HCT116 (cell line): ENCODE measurements at regions not wholly inside any gene's neighbourhood (a gene's known extent, or its start where the extent isn't known, plus 50 kb on each side); places are given as distances from the start of the nearest gene placed in this dataset.

Experiments used
- ATAC-seq: fragments of 200-7000 bp; cut with Tn5 transposase; 2 replicates; pipeline ENCODE4 v1.9.1; 2020; ENCODE audit warnings: mild to moderate bottlenecking, moderate library complexity
- BruUV-seq: library from RNA; stranded (reverse); fragments of 400-500 nt; replicated peaks from 2 replicates; lab custom pipeline; 2021; lab: Mats Ljungman, UMichigan
- CTCF ChIA-PET: fragments of 300-600 bp; sonication (Branson Sonifier 250); formaldehyde crosslinking; loops from one replicate; lab custom pipeline; 2021; ENCODE audit warnings: antibody characterized with exemption; lab: Charles Lee
- POLR2A ChIA-PET: fragments of 300-600, 350-600 bp; sonication (Branson Sonifier 250); formaldehyde crosslinking; loops from one replicate; lab custom pipeline; 2021; ENCODE audit warnings: antibody characterized with exemption; lab: Charles Lee
- RAD21 ChIA-PET, 2 experiments: fragments of 300-600 bp; sonication (Branson Sonifier 250); formaldehyde crosslinking; loops; one replicate each; lab custom pipeline; 2023; ENCODE audit warnings: low total read pairs in 2 of 2; ENCODE audit not compliant: uncharacterized antibody in 2 of 2, unreplicated experiment in 2 of 2, low non-redundant PET in 1 of 2; lab: Charles Lee
- DNase-seq: peaks from one replicate; pipeline ENCODE4 v3.0.0-alpha.2; 2010; ENCODE audit warnings: low read depth, low spot score
- H2AFZ ChIP-seq: fragments of 200-600 bp; shearing (Covaris generic), sonication (generic); 2 replicates; pipeline ENCODE4 v1.6.1; 2017; ENCODE audit warnings: low read depth, mixed run types, mixed read lengths, antibody characterized with exemption, low read length; ENCODE audit not compliant: poor library complexity, severe bottlenecking
- H3K27ac ChIP-seq: 2 replicates; pipeline ENCODE4 v1.5.1; 2012; ENCODE audit warnings: low read depth, low read length
- H3K27me3 ChIP-seq: fragments of 200-600 bp; sonication (generic); 2 replicates; pipeline ENCODE4 v1.6.1; 2016; ENCODE audit warnings: mixed run types, low read length, mixed read lengths; ENCODE audit not compliant: insufficient read depth
- H3K36me3 ChIP-seq, 2 experiments: fragments of 200-500 bp in 1 of 2; fragments of 200-600 bp in 1 of 2; sonication (Bioruptor generic) in 1 of 2; sonication (generic) in 1 of 2; 2 replicates each; pipeline versions ENCODE4 v1.5.1 to v1.6.1; 2014 to 2016; ENCODE audit warnings: low read length in 2 of 2, inconsistent platforms in 1 of 2, mixed read lengths in 1 of 2, mixed run types in 1 of 2; ENCODE audit not compliant: insufficient read depth in 2 of 2, control insufficient read depth in 1 of 2
- H3K4me1 ChIP-seq, 2 experiments: fragments of 200-600 bp in 1 of 2; sonication (generic) in 1 of 2; 2 replicates each; pipeline versions ENCODE4 v1.5.1 to v1.6.1; 2012 to 2017; ENCODE audit warnings: low read length in 2 of 2, inconsistent platforms in 1 of 2, mild to moderate bottlenecking in 1 of 2, mixed read lengths in 1 of 2, mixed run types in 1 of 2, moderate library complexity in 1 of 2; ENCODE audit not compliant: insufficient read depth in 2 of 2, control insufficient read depth in 1 of 2
- H3K4me2 ChIP-seq: fragments of 200-600 bp; sonication (generic); 2 replicates; pipeline ENCODE4 v1.6.1; 2017; ENCODE audit warnings: mixed run types, low read length, mixed read lengths
- H3K4me3 ChIP-seq, 2 experiments: fragments of 200-600 bp in 1 of 2; sonication (generic) in 1 of 2; replicated peaks in 1 of 2; 2 replicates each; pipeline ENCODE4 v1.5.1; 2011 to 2016; ENCODE audit warnings: low read length in 2 of 2, control low read depth in 1 of 2, low read depth in 1 of 2, mild to moderate bottlenecking in 1 of 2, mixed read lengths in 1 of 2, mixed run types in 1 of 2
- H3K79me2 ChIP-seq: fragments of 200-600 bp; sonication (generic); 2 replicates; pipeline ENCODE4 v1.6.1; 2017; ENCODE audit warnings: mild to moderate bottlenecking, mixed run types, low read length, moderate library complexity, mixed read lengths; ENCODE audit not compliant: insufficient read depth
- H3K9ac ChIP-seq: fragments of 200-600 bp; sonication (generic); 2 replicates; pipeline ENCODE4 v1.6.1; 2016; ENCODE audit warnings: low read length, mixed read lengths
- H3K9me2 ChIP-seq: fragments of 200-600 bp; sonication (generic), shearing (Covaris generic); 2 replicates; pipeline ENCODE4 v1.6.1; 2017; ENCODE audit warnings: mixed run types, mild to moderate bottlenecking, moderate library complexity; ENCODE audit not compliant: insufficient read depth
- H3K9me3 ChIP-seq, 2 experiments: fragments of 200-500 bp in 1 of 2; fragments of 200-600 bp in 1 of 2; sonication (Bioruptor generic) in 1 of 2; sonication (generic) in 1 of 2; 2 replicates each; pipeline ENCODE4 v1.6.1; 2014 to 2017; ENCODE audit warnings: low read length in 2 of 2, mixed read lengths in 2 of 2, inconsistent platforms in 1 of 2, low read depth in 1 of 2, mild to moderate bottlenecking in 1 of 2, mixed run types in 1 of 2, moderate library complexity in 1 of 2; ENCODE audit not compliant: control insufficient read depth in 1 of 2, insufficient read depth in 1 of 2
- H4K20me1 ChIP-seq: fragments of 200-600 bp; sonication (generic), shearing (Covaris generic); 2 replicates; pipeline ENCODE4 v1.6.1; 2017; ENCODE audit warnings: mixed run types, mild to moderate bottlenecking, moderate library complexity; ENCODE audit not compliant: insufficient read depth
- CEBPB ChIP-seq: IDR thresholded peaks from 2 replicates; pipeline ENCODE4 v1.6.1; 2012; ENCODE audit warnings: low read depth
- CTCF ChIP-seq, 3 experiments: fragments of 200-600 bp in 1 of 3; sonication (generic) in 1 of 3; IDR thresholded peaks in 2 of 3; conservative IDR thresholded peaks in 1 of 3; 2 replicates each; pipeline ENCODE4 v1.5.1; 2012 to 2017; ENCODE audit warnings: low read depth in 2 of 3, low read length in 2 of 3, antibody characterized with exemption in 1 of 3, borderline replicate concordance in 1 of 3, control low read depth in 1 of 3, mild to moderate bottlenecking in 1 of 3, mixed read lengths in 1 of 3, mixed run types in 1 of 3, moderate library complexity in 1 of 3; ENCODE audit not compliant: insufficient read depth in 1 of 3
- EZH2 ChIP-seq: fragments of 200-600 bp; sonication (generic); IDR thresholded peaks from 2 replicates; pipeline ENCODE4 v1.6.1; 2017; ENCODE audit warnings: antibody characterized with exemption, mixed run types
- FOSL1 ChIP-seq: IDR thresholded peaks from 2 replicates; pipeline ENCODE4 v1.6.1; 2012; ENCODE audit warnings: low read depth
- JUND ChIP-seq: IDR thresholded peaks from 2 replicates; pipeline ENCODE4 v1.6.1; 2012
- MAX ChIP-seq: IDR thresholded peaks from 2 replicates; pipeline ENCODE4 v1.6.1; 2012
- POLR2A ChIP-seq: IDR thresholded peaks from 2 replicates; pipeline ENCODE4 v1.7.0; 2011; ENCODE audit warnings: borderline replicate concordance; ENCODE audit not compliant: insufficient read depth, insufficient read length; ENCODE audit errors: extremely low read depth
- SIN3A ChIP-seq: IDR thresholded peaks from 2 replicates; pipeline ENCODE4 v1.6.1; 2012; ENCODE audit warnings: low read depth
- SP1 ChIP-seq: IDR thresholded peaks from 2 replicates; pipeline ENCODE4 v1.6.1; 2012; ENCODE audit warnings: low read depth
- YY1 ChIP-seq: IDR thresholded peaks from 2 replicates; pipeline ENCODE4 v1.6.1; 2011; ENCODE audit warnings: low read length, low read depth, moderate library complexity, mild to moderate bottlenecking; ENCODE audit not compliant: insufficient replicate concordance; ENCODE audit errors: extremely low read depth
- ZBTB33 ChIP-seq: IDR thresholded peaks from 2 replicates; pipeline ENCODE4 v1.6.1; 2011; ENCODE audit warnings: mild to moderate bottlenecking, low read length, moderate library complexity; ENCODE audit not compliant: insufficient replicate concordance; ENCODE audit errors: extremely low read depth
- ZFX ChIP-seq: fragments of 450-650 bp; IDR thresholded peaks from 2 replicates; pipeline ENCODE4 v1.6.1; 2017
- intact Hi-C: fragments of 100-400 bp; cut with micrococcal nuclease; formaldehyde crosslinking; loops from 2 replicates; pipeline ENCODE4 v1.10.0; 2022
- TF ChIP-seq, protein P1 (sequence below): IDR thresholded peaks from 2 replicates; pipeline ENCODE4 v1.6.1; 2012
- TF ChIP-seq, protein P2 (sequence below): IDR thresholded peaks from 2 replicates; pipeline ENCODE4 v1.6.1; 2012; ENCODE audit warnings: low read depth

DNA sequence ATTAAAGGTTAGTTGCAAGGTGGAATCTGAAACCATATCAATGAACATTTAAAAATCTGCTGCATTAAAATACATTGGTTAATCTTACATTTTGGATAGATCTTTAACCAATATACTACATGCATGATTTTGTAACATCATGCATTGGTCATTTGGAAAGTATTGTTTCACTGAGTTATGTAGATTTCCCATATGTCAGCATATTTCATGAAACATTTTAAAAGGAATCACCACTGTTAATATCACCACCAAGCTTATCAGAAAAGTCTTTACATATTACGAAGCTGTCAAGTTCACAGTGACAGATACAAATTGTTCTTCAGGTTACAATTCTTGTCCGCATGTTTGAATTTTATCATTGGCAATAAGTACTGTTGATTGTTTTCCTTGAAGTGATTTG, 89.9 kb upstream of the ADGRL2 start:
- Histone ChIP-seq H2AFZ (no peak overlapping the region), H3K4me1 (peaks cover 0 to 14% of the 10 kb centered on the region in 2 experiments; a peak in 2 of 4 replicates), H3K79me2 (no peaks in the 10 kb centered on the region), H3K9me3 (no peaks in the 10 kb centered on the region), H3K9ac (no peak overlapping the region), H3K4me2 (no peak overlapping the region), H3K9me2 (peaks cover 4% of the 10 kb centered on the region; the same call in 1 of the 2 replicates), H3K27me3 (no peaks in the 10 kb centered on the region), H3K27ac (no peak overlapping the region), H3K36me3 (no peaks in the 10 kb centered on the region), H4K20me1 (no peaks in the 10 kb centered on the region), H3K4me3 (no peak overlapping the region)
- DNase-seq (no peak), ATAC-seq (no peak)
- ChIA-PET CTCF (no interaction called here), RAD21 (no interaction called here), POLR2A (no interaction called here)
- intact Hi-C loops = no loop called here
- TF ChIP-seq POLR2A = no peak
- no peak for TF ChIP-seq SP1
- TF ChIP-seq, protein P1, sequence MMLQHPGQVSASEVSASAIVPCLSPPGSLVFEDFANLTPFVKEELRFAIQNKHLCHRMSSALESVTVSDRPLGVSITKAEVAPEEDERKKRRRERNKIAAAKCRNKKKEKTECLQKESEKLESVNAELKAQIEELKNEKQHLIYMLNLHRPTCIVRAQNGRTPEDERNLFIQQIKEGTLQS = no peak
- no peak for TF ChIP-seq ZBTB33
- TF ChIP-seq MAX = no peak
- TF ChIP-seq ZFX = no peak
- TF ChIP-seq FOSL1 = no peak
- TF ChIP-seq EZH2 = no peak
- TF ChIP-seq JUND = no peak
- no peak for TF ChIP-seq YY1
- no peak for TF ChIP-seq SIN3A
- TF ChIP-seq CEBPB = no peak
- TF ChIP-seq, protein P2, sequence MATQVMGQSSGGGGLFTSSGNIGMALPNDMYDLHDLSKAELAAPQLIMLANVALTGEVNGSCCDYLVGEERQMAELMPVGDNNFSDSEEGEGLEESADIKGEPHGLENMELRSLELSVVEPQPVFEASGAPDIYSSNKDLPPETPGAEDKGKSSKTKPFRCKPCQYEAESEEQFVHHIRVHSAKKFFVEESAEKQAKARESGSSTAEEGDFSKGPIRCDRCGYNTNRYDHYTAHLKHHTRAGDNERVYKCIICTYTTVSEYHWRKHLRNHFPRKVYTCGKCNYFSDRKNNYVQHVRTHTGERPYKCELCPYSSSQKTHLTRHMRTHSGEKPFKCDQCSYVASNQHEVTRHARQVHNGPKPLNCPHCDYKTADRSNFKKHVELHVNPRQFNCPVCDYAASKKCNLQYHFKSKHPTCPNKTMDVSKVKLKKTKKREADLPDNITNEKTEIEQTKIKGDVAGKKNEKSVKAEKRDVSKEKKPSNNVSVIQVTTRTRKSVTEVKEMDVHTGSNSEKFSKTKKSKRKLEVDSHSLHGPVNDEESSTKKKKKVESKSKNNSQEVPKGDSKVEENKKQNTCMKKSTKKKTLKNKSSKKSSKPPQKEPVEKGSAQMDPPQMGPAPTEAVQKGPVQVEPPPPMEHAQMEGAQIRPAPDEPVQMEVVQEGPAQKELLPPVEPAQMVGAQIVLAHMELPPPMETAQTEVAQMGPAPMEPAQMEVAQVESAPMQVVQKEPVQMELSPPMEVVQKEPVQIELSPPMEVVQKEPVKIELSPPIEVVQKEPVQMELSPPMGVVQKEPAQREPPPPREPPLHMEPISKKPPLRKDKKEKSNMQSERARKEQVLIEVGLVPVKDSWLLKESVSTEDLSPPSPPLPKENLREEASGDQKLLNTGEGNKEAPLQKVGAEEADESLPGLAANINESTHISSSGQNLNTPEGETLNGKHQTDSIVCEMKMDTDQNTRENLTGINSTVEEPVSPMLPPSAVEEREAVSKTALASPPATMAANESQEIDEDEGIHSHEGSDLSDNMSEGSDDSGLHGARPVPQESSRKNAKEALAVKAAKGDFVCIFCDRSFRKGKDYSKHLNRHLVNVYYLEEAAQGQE = no peak
- TF ChIP-seq CTCF (IDR thresholded peaks at IDR 0.05 in 2 of 3, conservative IDR thresholded peaks at IDR 0.05 in 1 of 3; ENCODE audit: borderline replicate concordance in 1 of 3, insufficient read depth in 1 of 3, low read depth in 2 of 3, low read length in 2 of 3) = no peak
- no TSS peak for BruUV-seq
